ENCODE measurements at regions not wholly inside any gene's neighbourhood (a gene's known extent, or its start where the extent isn't known, plus 50 kb on each side); places are given as distances from the start of the nearest gene placed in this dataset.

GRCh38 chr7:26468625-26469024 is 177.0 kb downstream of the SNX10 start:
- no peak overlapping the region for H3K27ac ChIP-seq (ENCODE audit: low read depth in 2 of 2, low read length in 1 of 2)
- H3K9me3 ChIP-seq, result no peaks in the 10 kb centered on the region
- H3K9me2 ChIP-seq, result no peaks in the 10 kb centered on the region
- CTCF ChIA-PET, result interaction anchor here (1.2 kb wide), 1 partner anchor 9 kb away, joined by 3 read pairs; no protein-coding TSS in a partner anchor
- no peak overlapping the region for H2AFZ ChIP-seq (ENCODE audit: low read depth)
- TF ChIP-seq RCOR1 (IDR thresholded peaks at IDR 0.05; ENCODE audit: low read length), result no peak
- TF ChIP-seq SIN3A (IDR thresholded peaks at IDR 0.05; ENCODE audit: borderline replicate concordance, low read depth, low read length), result no peak
- TF ChIP-seq IRF3 (IDR thresholded peaks at IDR 0.05; ENCODE audit: low read depth, low read length), result no peak
- no peak for TF ChIP-seq EP300 (IDR thresholded peaks at IDR 0.05; ENCODE audit: borderline replicate concordance in 1 of 2, low read depth in 1 of 2, low read length in 1 of 2)
- TF ChIP-seq SMC3 (IDR thresholded peaks at IDR 0.05; ENCODE audit: low read depth, low read length), result no peak
- no peak for TF ChIP-seq RXRA (IDR thresholded peaks at IDR 0.05; ENCODE audit: borderline replicate concordance, low read depth)
- TF ChIP-seq EZH2phosphoT487 (IDR thresholded peaks at IDR 0.05; ENCODE audit: borderline replicate concordance, low read depth), result no peak
- no peak for TF ChIP-seq USF1 (IDR thresholded peaks at IDR 0.05; ENCODE audit: borderline replicate concordance, low read depth)
- no peak for TF ChIP-seq MAX (IDR thresholded peaks at IDR 0.05; ENCODE audit: low read depth)
- TF ChIP-seq FOXJ3 (CRISPR knock-in tag; IDR thresholded peaks at IDR 0.05), result no peak
- TF ChIP-seq USF2 (IDR thresholded peaks at IDR 0.05; ENCODE audit: borderline replicate concordance, low read depth, low read length), result no peak
- TF ChIP-seq CHD2 (IDR thresholded peaks at IDR 0.05; ENCODE audit: low read length, partially characterized antibody), result no peak
- TF ChIP-seq MXI1 (IDR thresholded peaks at IDR 0.05; ENCODE audit: low read depth, low read length), result no peak
- TF ChIP-seq TEAD4 (IDR thresholded peaks at IDR 0.05; ENCODE audit: borderline replicate concordance, insufficient read depth), result no peak
- no peak for TF ChIP-seq ZBTB33 (IDR thresholded peaks at IDR 0.05; ENCODE audit: borderline replicate concordance, low read depth)
- H4K20me1 ChIP-seq (ENCODE audit: insufficient read depth), result no peaks in the 10 kb centered on the region
- POLR2A ChIA-PET, result no interaction called here
- H3K27me3 ChIP-seq (ENCODE audit: insufficient read depth), result no peaks in the 10 kb centered on the region
- H3K4me3 ChIP-seq (ENCODE audit: low read depth in 2 of 2, low read length in 1 of 2), result no peak overlapping the region
- no peak for DNase-seq
- no peak overlapping the region for H3K4me2 ChIP-seq
- H3K9ac ChIP-seq, result no peak overlapping the region
- no peaks in the 10 kb centered on the region for H3K36me3 ChIP-seq (replicated peaks in 1 of 2; ENCODE audit: control insufficient read depth in 1 of 2, insufficient read depth in 2 of 2, low read length in 1 of 2)
- H3F3A ChIP-seq (replicated peaks; ENCODE audit: insufficient read depth), result no peaks in the 10 kb centered on the region
- no peaks in the 10 kb centered on the region for H3K4me1 ChIP-seq (ENCODE audit: control insufficient read depth in 1 of 2, insufficient read depth in 2 of 2, low read depth in 1 of 2, low read length in 1 of 2)
- 54% methylated on average over 7 of the region's 7 CpGs for WGBS (ENCODE audit: low lambda C conversion rate)
- H3K79me2 ChIP-seq (ENCODE audit: insufficient read depth), result no peaks in the 10 kb centered on the region

All from SK-N-SH (cell line).